Loucy (cell line): ENCODE measurements at regions not wholly inside any gene's neighbourhood (a gene's known extent, or its start where the extent isn't known, plus 50 kb on each side); places are given as distances from the start of the nearest gene placed in this dataset.

Experiments
- CTCF ChIP-seq: fragments of 200-600 bp; sonication (generic); conservative IDR thresholded peaks from 2 replicates; pipeline ENCODE4 v1.5.1; 2014; ENCODE audit warnings: mild to moderate bottlenecking, antibody characterized with exemption, low read length
- EZH2phosphoT487 ChIP-seq: fragments of 200-600 bp; IDR thresholded peaks from 2 replicates; pipeline ENCODE4 v1.6.1; 2018; ENCODE audit warnings: antibody characterized with exemption, mild to moderate bottlenecking, moderate library complexity, borderline replicate concordance

GRCh38 chr3:88369337-88369736, 219.6 kb downstream of the C3orf38 start:
- no peak for TF ChIP-seq CTCF
- TF ChIP-seq EZH2phosphoT487: no peak
